Activated naive CD8-positive, alpha-beta T cell treated with anti-CD3 and anti-CD28 coated beads for 36 hours (primary cell): ENCODE measurements at regions not wholly inside any gene's neighbourhood (a gene's known extent, or its start where the extent isn't known, plus 50 kb on each side); places are given as distances from the start of the nearest gene placed in this dataset.

ENCODE experiments used
- DNase-seq: peaks from one replicate; pipeline ENCODE4 v3.0.0; 2021
- H3K27ac Mint-ChIP-seq: one replicate; pipeline ENCODE4 v1.8.0; 2022; ENCODE audit warnings: mild to moderate bottlenecking, moderate library complexity, mixed read lengths
- H3K27me3 Mint-ChIP-seq: one replicate; pipeline ENCODE4 v1.8.0; 2022; ENCODE audit warnings: mild to moderate bottlenecking, mixed read lengths
- H3K36me3 Mint-ChIP-seq: one replicate; pipeline ENCODE4 v1.8.0; 2021; ENCODE audit warnings: mild to moderate bottlenecking, mixed read lengths
- H3K4me1 Mint-ChIP-seq: one replicate; pipeline ENCODE4 v1.8.0; 2021; ENCODE audit warnings: mixed read lengths
- H3K4me3 Mint-ChIP-seq: one replicate; pipeline ENCODE4 v1.8.0; 2022; ENCODE audit warnings: mild to moderate bottlenecking, moderate library complexity, mixed read lengths
- H3K9me3 Mint-ChIP-seq: one replicate; pipeline ENCODE4 v1.8.0; 2022; ENCODE audit warnings: mixed read lengths

GRCh38 chr4:165748321-165748720 is 124.7 kb upstream of the TLL1 start:
- Mint-ChIP-seq H3K4me3 (no peak overlapping the region), H3K36me3 (no peaks in the 10 kb centered on the region), H3K4me1 (no peaks in the 10 kb centered on the region)

DNA sequence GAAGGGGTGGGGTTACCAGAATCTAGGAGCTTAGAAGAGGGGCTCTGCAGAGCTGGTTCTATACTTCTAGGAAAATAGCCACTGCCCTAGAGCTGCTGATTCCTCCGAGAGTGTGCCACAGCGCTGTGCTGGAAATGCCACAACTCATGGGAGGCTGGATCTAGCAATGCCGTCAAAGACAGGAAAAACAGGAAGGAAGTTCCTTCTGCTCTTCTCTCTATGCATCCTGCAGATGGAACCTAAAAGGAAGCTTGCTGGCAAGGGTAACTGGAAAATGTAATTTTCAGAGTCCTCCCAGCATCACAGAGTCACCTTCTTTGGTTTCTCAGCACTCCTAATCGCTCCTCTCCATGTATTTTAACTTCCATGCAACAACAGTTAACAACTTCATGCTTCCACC is 121.2 kb upstream of the TLL1 start:
- H3K27me3 Mint-ChIP-seq, result no peaks in the 10 kb centered on the region
- no peaks in the 10 kb centered on the region for H3K4me1 Mint-ChIP-seq
- no peaks in the 10 kb centered on the region for H3K9me3 Mint-ChIP-seq
- no peak overlapping the region for H3K4me3 Mint-ChIP-seq
- DNase-seq, result no peak
- no peaks in the 10 kb centered on the region for H3K36me3 Mint-ChIP-seq
- H3K27ac Mint-ChIP-seq, result no peak overlapping the region

More at GRCh38 chr4:165748321-165748720, 124.7 kb upstream of the TLL1 start:
- H3K27me3 Mint-ChIP-seq, result no peaks in the 10 kb centered on the region
- no peaks in the 10 kb centered on the region for H3K9me3 Mint-ChIP-seq
- H3K27ac Mint-ChIP-seq, result no peak overlapping the region
- DNase-seq, result no peak

DNA sequence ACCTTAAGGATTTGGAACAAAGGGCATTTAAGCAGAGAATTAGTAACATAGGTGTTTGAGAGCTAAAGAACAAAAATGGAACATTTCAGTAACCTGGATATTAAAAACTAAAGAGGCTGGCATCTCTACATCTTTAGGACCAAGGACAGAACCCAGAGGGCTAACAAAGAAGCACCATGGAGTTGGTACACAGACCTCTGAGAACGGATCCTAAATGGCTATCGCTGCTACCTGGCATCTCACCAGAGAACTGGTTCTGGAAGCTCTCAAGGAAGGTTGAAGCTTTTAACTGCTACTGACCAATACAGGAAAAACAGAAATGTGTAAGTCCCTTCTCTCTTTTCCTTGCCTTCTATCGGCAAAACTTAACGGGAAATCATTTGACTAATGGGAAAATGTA is 118.4 kb upstream of the TLL1 start:
- Mint-ChIP-seq H3K27me3 (no peaks in the 10 kb centered on the region), H3K4me3 (no peak overlapping the region), H3K9me3 (peaks cover 1% of the 10 kb centered on the region), H3K4me1 (no peaks in the 10 kb centered on the region), H3K36me3 (no peaks in the 10 kb centered on the region), H3K27ac (no peak overlapping the region)
- no peak for DNase-seq

DNA sequence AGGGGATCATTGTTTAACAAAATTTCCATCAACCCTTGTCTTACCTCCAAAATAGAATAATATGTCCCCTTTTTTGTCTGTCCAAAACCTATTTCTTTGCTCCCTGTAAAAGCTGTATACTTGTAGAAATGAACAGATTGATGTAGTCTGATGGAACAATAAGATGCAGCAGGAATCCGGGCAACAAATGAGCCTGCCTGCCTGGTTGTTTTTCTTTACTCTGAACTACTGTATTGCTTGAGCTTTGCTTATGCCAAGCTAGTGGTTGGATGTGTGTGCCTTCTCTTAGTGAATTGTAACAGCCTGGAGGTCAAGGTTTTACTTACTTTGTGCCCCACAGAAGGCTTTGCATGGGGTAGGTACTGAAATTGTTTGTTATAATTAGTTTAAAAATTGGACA is 116.2 kb upstream of the TLL1 start:
- Mint-ChIP-seq H3K27ac (no peak overlapping the region), H3K36me3 (no peaks in the 10 kb centered on the region), H3K9me3 (peaks cover 1% of the 10 kb centered on the region), H3K27me3 (no peaks in the 10 kb centered on the region), H3K4me1 (no peaks in the 10 kb centered on the region), H3K4me3 (no peak overlapping the region)
- DNase-seq, result no peak

DNA sequence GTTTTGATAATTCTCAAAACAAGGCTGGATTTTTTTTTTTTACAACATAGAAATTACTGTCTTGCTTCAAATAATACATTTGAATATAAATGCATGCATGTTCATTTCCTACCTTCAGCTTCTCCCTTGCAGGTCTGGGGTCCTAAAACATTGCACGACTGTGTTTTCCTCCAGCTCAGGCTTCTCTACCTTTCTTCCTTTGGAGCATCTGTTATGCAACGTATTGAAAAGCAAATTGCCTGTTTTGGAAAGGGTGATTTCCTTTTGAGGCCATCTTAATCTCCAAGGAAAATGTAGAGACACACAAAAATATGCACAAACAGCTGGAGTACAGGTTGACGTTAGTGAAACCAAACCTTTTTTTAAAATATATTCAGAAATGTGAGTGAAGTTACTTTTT is 115.6 kb upstream of the TLL1 start:
- H3K4me1 Mint-ChIP-seq, result no peaks in the 10 kb centered on the region
- DNase-seq, result no peak
- H3K36me3 Mint-ChIP-seq, result no peaks in the 10 kb centered on the region
- H3K27me3 Mint-ChIP-seq, result no peaks in the 10 kb centered on the region
- H3K4me3 Mint-ChIP-seq, result no peak overlapping the region
- peaks cover 1% of the 10 kb centered on the region for H3K9me3 Mint-ChIP-seq
- H3K27ac Mint-ChIP-seq, result no peak overlapping the region

DNA sequence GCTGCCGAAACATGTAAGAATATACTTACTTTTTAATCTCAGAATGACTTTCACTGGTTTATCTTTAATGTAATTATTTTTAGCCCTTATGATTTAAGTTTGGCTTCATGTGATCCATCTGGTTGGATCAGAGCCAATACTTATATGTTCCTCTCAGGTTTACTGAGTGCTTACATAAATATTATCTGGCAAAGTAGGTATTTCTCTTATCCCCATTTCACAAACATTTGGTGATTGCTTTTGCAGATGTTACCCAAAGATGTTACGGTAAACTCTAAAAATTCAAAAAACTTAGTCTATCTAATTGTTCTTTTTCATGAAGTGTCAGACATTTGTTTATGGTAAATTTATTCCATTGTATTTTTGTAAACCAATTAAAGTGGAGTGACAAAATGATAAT is 115.0 kb upstream of the TLL1 start:
- Mint-ChIP-seq H3K27ac (no peak overlapping the region), H3K9me3 (peaks cover 1% of the 10 kb centered on the region), H3K36me3 (no peaks in the 10 kb centered on the region), H3K4me3 (no peak overlapping the region), H3K4me1 (no peaks in the 10 kb centered on the region), H3K27me3 (no peaks in the 10 kb centered on the region)
- DNase-seq, result no peak

GRCh38 chr4:165760182-165760581 is 112.9 kb upstream of the TLL1 start:
- no peak overlapping the region for H3K27ac Mint-ChIP-seq
- H3K4me3 Mint-ChIP-seq, result no peak overlapping the region
- no peaks in the 10 kb centered on the region for H3K4me1 Mint-ChIP-seq
- H3K27me3 Mint-ChIP-seq, result no peaks in the 10 kb centered on the region
- DNase-seq, result no peak
- H3K9me3 Mint-ChIP-seq, result peaks cover 1% of the 10 kb centered on the region
- no peaks in the 10 kb centered on the region for H3K36me3 Mint-ChIP-seq

- no peaks in the 10 kb centered on the region for H3K36me3 Mint-ChIP-seq
- DNase-seq, result no peak
- no peak overlapping the region for H3K27ac Mint-ChIP-seq
- no peak overlapping the region for H3K4me3 Mint-ChIP-seq
- H3K4me1 Mint-ChIP-seq, result no peaks in the 10 kb centered on the region
- H3K27me3 Mint-ChIP-seq, result no peaks in the 10 kb centered on the region
- peaks cover 1% of the 10 kb centered on the region for H3K9me3 Mint-ChIP-seq
Observed at GRCh38 chr4:165761963-165762362, 111.1 kb upstream of the TLL1 start.

DNA sequence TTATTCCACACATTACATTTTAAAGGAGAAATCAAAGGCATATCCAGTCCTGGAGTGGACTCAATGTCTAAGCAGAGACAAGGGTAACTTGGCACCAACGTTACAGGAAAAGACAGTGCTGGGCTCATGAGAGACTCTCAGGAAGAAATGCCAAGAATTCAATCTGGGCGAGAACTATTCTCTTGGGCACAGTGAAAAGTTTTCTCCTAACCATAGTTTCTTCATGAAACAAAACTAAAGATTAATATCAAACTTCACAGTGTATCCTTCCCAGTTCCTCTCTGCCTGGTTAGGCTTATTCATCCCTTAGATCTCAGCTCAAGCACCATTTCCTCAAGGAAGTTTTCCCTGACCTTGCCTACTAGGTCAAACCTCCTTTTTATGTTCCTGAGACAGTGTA is 109.4 kb upstream of the TLL1 start:
- peaks cover 1% of the 10 kb centered on the region for H3K9me3 Mint-ChIP-seq
- H3K4me1 Mint-ChIP-seq, result no peaks in the 10 kb centered on the region
- no peaks in the 10 kb centered on the region for H3K27me3 Mint-ChIP-seq
- no peaks in the 10 kb centered on the region for H3K36me3 Mint-ChIP-seq
- DNase-seq, result no peak
- no peak overlapping the region for H3K27ac Mint-ChIP-seq
- no peak overlapping the region for H3K4me3 Mint-ChIP-seq

DNA sequence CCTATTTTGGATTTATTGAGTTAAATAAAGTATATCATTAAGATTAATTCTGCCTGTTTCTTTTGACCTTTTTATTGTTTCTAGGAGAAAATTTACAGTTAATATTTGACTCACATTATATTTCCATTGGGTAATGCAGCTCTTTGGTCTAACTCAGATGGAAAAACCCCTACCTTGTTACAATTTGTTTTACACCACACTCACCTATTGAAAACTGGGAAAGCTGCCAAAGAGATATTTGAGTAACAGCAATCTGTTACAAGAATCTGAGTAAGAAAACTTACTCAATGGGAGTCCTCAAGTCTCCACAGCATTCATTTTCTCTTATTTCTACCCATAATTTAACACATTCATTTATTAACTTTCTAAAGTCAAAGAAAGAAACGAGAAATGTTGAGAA is 108.0 kb upstream of the TLL1 start:
- Mint-ChIP-seq H3K4me1 (no peaks in the 10 kb centered on the region), H3K27me3 (no peaks in the 10 kb centered on the region)
- no peak for DNase-seq

GRCh38 chr4:165766018-165766417 is 107.0 kb upstream of the TLL1 start:
- Mint-ChIP-seq H3K27ac (no peak overlapping the region), H3K9me3 (no peaks in the 10 kb centered on the region), H3K27me3 (no peaks in the 10 kb centered on the region), H3K4me1 (no peaks in the 10 kb centered on the region), H3K4me3 (no peak overlapping the region), H3K36me3 (no peaks in the 10 kb centered on the region)
- no peak for DNase-seq

More for the DNA sequence above, 108.0 kb upstream of the TLL1 start:
- Mint-ChIP-seq H3K4me3 (no peak overlapping the region), H3K36me3 (no peaks in the 10 kb centered on the region), H3K9me3 (no peaks in the 10 kb centered on the region), H3K27ac (no peak overlapping the region)

DNA sequence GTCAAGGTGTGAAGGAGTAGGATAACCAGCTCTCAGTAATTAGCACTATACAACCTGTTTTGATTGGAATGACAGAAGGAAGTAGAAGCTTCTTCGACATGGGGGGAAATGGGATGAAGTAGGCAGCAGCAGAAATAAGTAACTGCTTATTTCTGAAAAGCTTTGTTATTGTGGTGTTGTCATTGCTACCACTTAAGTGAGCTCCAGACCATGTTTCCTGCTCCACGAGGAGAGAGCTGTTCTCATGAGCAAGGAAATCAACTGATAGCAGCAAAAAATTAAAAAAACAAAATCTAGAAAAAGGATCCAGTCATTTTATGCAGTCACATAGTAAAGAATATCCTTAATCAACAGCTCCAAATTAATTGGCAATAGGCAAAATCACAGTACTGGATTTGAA is 106.1 kb upstream of the TLL1 start:
- peaks cover under 1% of the 10 kb centered on the region for H3K9me3 Mint-ChIP-seq
- no peak for DNase-seq

GRCh38 chr4:165767671-165768070 is 105.4 kb upstream of the TLL1 start:
- H3K4me3 Mint-ChIP-seq, result no peak overlapping the region

More for the DNA sequence above, 106.1 kb upstream of the TLL1 start:
- no peaks in the 10 kb centered on the region for H3K27me3 Mint-ChIP-seq
- H3K36me3 Mint-ChIP-seq, result no peaks in the 10 kb centered on the region
- H3K4me1 Mint-ChIP-seq, result no peaks in the 10 kb centered on the region
- H3K27ac Mint-ChIP-seq, result no peak overlapping the region
- H3K4me3 Mint-ChIP-seq, result no peak overlapping the region

GRCh38 chr4:165768281-165768680 is 104.8 kb upstream of the TLL1 start:
- H3K27me3 Mint-ChIP-seq, result no peaks in the 10 kb centered on the region
- H3K27ac Mint-ChIP-seq, result no peak overlapping the region
- no peak overlapping the region for H3K4me3 Mint-ChIP-seq
- H3K4me1 Mint-ChIP-seq, result no peaks in the 10 kb centered on the region
- peaks cover 2% of the 10 kb centered on the region for H3K9me3 Mint-ChIP-seq
- H3K36me3 Mint-ChIP-seq, result no peaks in the 10 kb centered on the region
- no peak for DNase-seq

More at GRCh38 chr4:165767671-165768070, 105.4 kb upstream of the TLL1 start:
- Mint-ChIP-seq H3K27ac (no peak overlapping the region), H3K9me3 (peaks cover 2% of the 10 kb centered on the region), H3K27me3 (no peaks in the 10 kb centered on the region), H3K4me1 (no peaks in the 10 kb centered on the region), H3K36me3 (no peaks in the 10 kb centered on the region)
- DNase-seq, result no peak

DNA sequence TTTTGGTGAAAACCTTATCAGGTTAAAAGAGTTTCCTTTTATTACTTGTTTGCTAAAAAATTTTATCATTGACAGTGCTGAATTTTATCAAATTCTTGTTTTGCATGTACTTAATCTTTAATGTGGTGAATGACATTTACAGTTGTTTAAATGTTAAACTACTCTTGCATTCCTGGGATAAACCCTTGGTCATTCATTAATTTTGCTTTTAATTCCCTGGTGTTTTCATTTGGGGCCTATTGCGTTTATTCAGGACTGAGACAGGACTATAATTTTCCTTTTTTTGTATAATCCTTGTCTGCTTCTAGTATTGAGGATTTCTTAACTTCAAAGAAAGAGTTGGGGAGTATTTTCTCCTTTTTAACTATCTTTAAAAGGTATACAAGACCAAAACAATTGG is 98.7 kb upstream of the TLL1 start:
- no peaks in the 10 kb centered on the region for H3K4me1 Mint-ChIP-seq
- no peaks in the 10 kb centered on the region for H3K36me3 Mint-ChIP-seq
- H3K27me3 Mint-ChIP-seq, result no peaks in the 10 kb centered on the region
- no peak overlapping the region for H3K27ac Mint-ChIP-seq
- H3K9me3 Mint-ChIP-seq, result peaks cover 2% of the 10 kb centered on the region
- no peak overlapping the region for H3K4me3 Mint-ChIP-seq
- DNase-seq, result no peak

GRCh38 chr4:165779950-165780670 is 92.9 kb upstream of the TLL1 start:
- Mint-ChIP-seq H3K9me3 (no peaks in the 10 kb centered on the region), H3K27ac (no peak overlapping the region), H3K27me3 (no peaks in the 10 kb centered on the region), H3K4me1 (no peaks in the 10 kb centered on the region), H3K4me3 (no peak overlapping the region), H3K36me3 (no peaks in the 10 kb centered on the region)
- no peak for DNase-seq
